ENCODE measurements at regions not wholly inside any gene's neighbourhood (a gene's known extent, or its start where the extent isn't known, plus 50 kb on each side); places are given as distances from the start of the nearest gene placed in this dataset.
A peak's percentile ranks its signal among the peaks of the same experiment; 100 is the strongest.
"Not testable (repeated sequence)": the region's sequence is repeated elsewhere in the genome, so short reads cannot be mapped to it uniquely, and the experiment has no call there.

- peak; percentile 71 for DNase-seq
These were observed 199.5 kb upstream of the CLINT1 start for GRCh38 chr5:158058208-158059120.

- DNase-seq, result no peak
These were observed 197.3 kb upstream of the CLINT1 start for GRCh38 chr5:158056130-158056825.

- DNase-seq, result no peak
These were observed 196.2 kb upstream of the CLINT1 start for GRCh38 chr5:158055111-158055501.

- DNase-seq, result no peak
These were observed 195.5 kb upstream of the CLINT1 start for GRCh38 chr5:158054223-158055110.

- no peak for DNase-seq
These were observed 192.1 kb upstream of the CLINT1 start for GRCh38 chr5:158051036-158051435.

GRCh38 chr5:158050421-158050820 lies 191.5 kb upstream of the CLINT1 start:
- DNase-seq, result no peak

- no peak for DNase-seq
These were observed 190.5 kb upstream of the CLINT1 start for GRCh38 chr5:158049459-158049858.

GRCh38 chr5:158045696-158046095 lies 186.8 kb upstream of the CLINT1 start:
- DNase-seq, result no peak

GRCh38 chr5:158039911-158040347 lies 181.0 kb upstream of the CLINT1 start:
- no peak for DNase-seq

GRCh38 chr5:158039441-158039840 lies 180.5 kb upstream of the CLINT1 start:
- DNase-seq, result no peak

GRCh38 chr5:158036983-158037595 lies 178.1 kb upstream of the CLINT1 start:
- not testable (repeated sequence) for DNase-seq

- not testable (repeated sequence) for DNase-seq
These were observed 175.6 kb upstream of the CLINT1 start for GRCh38 chr5:158034586-158034985.

- DNase-seq, result no peak
These were observed 174.8 kb upstream of the CLINT1 start for GRCh38 chr5:158033724-158034123.

GRCh38 chr5:158033076-158033475 lies 174.1 kb upstream of the CLINT1 start:
- no peak for DNase-seq

- no peak for DNase-seq
These were observed 173.3 kb upstream of the CLINT1 start for GRCh38 chr5:158032246-158032645.

GRCh38 chr5:158027806-158028775 lies 169.1 kb upstream of the CLINT1 start:
- no peak for DNase-seq

GRCh38 chr5:158026304-158027031 lies 167.5 kb upstream of the CLINT1 start:
- peak; percentile 20 for DNase-seq

- DNase-seq, result no peak
These were observed 164.3 kb upstream of the CLINT1 start for GRCh38 chr5:158023266-158023665.

GRCh38 chr5:158022837-158023236 lies 163.9 kb upstream of the CLINT1 start:
- no peak for DNase-seq

- DNase-seq, result no peak
These were observed 163.4 kb upstream of the CLINT1 start for GRCh38 chr5:158022393-158022792.

All from tongue (tissue), 1 donor.